LNCaP clone FGC (cell line): ENCODE measurements at regions not wholly inside any gene's neighbourhood (a gene's known extent, or its start where the extent isn't known, plus 50 kb on each side); places are given as distances from the start of the nearest gene placed in this dataset.
"Not testable (repeated sequence)": the region's sequence is repeated elsewhere in the genome, so short reads cannot be mapped to it uniquely, and the experiment has no call there.

Experiments
- DNase-seq: peaks from one replicate; pipeline ENCODE4 v3.0.0-alpha.2; 2011; ENCODE audit warnings: low read depth
- H3K4me3 ChIP-seq: 2 replicates; pipeline ENCODE4 v1.5.1; 2011; ENCODE audit warnings: mild to moderate bottlenecking, low read depth, low read length, control low read depth
- CTCF ChIP-seq: IDR thresholded peaks from 2 replicates; pipeline ENCODE4 v1.5.1; 2012; ENCODE audit warnings: mild to moderate bottlenecking; ENCODE audit not compliant: control insufficient read depth, insufficient read depth; ENCODE audit errors: extremely low read depth

GRCh38 chr1:182166321-182166720 lies 104.8 kb upstream of the ZNF648 start:
- H3K4me3 ChIP-seq, result no peak overlapping the region
- no peak for DNase-seq
- no peak for TF ChIP-seq CTCF

GRCh38 chr1:182164273-182164672 lies 102.8 kb upstream of the ZNF648 start:
- H3K4me3 ChIP-seq, result no peak overlapping the region
- no peak for TF ChIP-seq CTCF
- no peak for DNase-seq

GRCh38 chr1:182163821-182164223 lies 102.3 kb upstream of the ZNF648 start:
- no peak overlapping the region for H3K4me3 ChIP-seq
- TF ChIP-seq CTCF, result no peak
- no peak for DNase-seq

- DNase-seq, result no peak
- TF ChIP-seq CTCF, result no peak
- no peak overlapping the region for H3K4me3 ChIP-seq
These were observed 97.9 kb upstream of the ZNF648 start for GRCh38 chr1:182159443-182159842.

GRCh38 chr1:182157187-182157586 lies 95.7 kb upstream of the ZNF648 start:
- no peak overlapping the region for H3K4me3 ChIP-seq
- DNase-seq, result no peak
- no peak for TF ChIP-seq CTCF

GRCh38 chr1:182154425-182154824 lies 92.9 kb upstream of the ZNF648 start:
- not testable (repeated sequence) for H3K4me3 ChIP-seq, DNase-seq

- TF ChIP-seq CTCF, result no peak
- DNase-seq, result no peak
- H3K4me3 ChIP-seq, result no peak overlapping the region
These were observed 88.0 kb upstream of the ZNF648 start for GRCh38 chr1:182149411-182149965.
